ENCODE measurements at regions not wholly inside any gene's neighbourhood (a gene's known extent, or its start where the extent isn't known, plus 50 kb on each side); places are given as distances from the start of the nearest gene placed in this dataset.

GRCh38 chr12:116656306-116656705 is 81.6 kb downstream of the SPRING1 start:
- DNase-seq (ENCODE audit: low spot score) = no peak
- intact Hi-C loops (cut with DNase I) = no loop called here

DNA sequence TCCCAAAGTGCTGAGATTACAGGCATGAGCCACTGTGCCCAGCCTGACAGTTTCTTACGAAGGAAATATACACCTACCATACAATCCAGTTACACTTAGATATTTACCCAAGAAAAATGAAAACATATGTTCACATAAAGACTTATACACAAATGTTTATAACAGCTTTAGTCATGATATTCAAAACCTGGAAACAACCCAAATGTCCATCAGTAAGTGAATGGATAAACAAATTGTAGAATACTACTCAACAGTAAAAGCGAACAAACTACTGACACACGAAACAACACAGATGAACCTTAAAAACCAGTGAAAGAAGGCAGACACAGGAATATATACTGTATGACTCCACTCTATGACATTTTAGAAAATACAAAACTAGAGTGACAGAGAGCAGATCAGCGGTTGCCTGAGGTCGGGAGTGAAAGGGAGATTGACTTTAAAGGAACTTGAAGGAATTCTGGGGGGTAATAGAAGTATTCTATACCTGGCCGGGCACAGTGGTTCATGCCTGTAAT is 83.6 kb downstream of the SPRING1 start:
- DNase-seq (ENCODE audit: low spot score) = no peak
- intact Hi-C loops (cut with DNase I) = no loop called here

- DNase-seq (ENCODE audit: low spot score) = no peak
- intact Hi-C loops (cut with DNase I) = no loop called here
Observed at GRCh38 chr12:116651089-116651488, 86.8 kb downstream of the SPRING1 start.

- no peak for DNase-seq (ENCODE audit: low spot score)
- intact Hi-C loops (cut with DNase I) = no loop called here
Observed at GRCh38 chr12:116650585-116651087, 87.2 kb downstream of the SPRING1 start.

GRCh38 chr12:116650062-116650461 is 87.8 kb downstream of the SPRING1 start:
- no peak for DNase-seq (ENCODE audit: low spot score)
- intact Hi-C loops (cut with DNase I) = no loop called here

DNA sequence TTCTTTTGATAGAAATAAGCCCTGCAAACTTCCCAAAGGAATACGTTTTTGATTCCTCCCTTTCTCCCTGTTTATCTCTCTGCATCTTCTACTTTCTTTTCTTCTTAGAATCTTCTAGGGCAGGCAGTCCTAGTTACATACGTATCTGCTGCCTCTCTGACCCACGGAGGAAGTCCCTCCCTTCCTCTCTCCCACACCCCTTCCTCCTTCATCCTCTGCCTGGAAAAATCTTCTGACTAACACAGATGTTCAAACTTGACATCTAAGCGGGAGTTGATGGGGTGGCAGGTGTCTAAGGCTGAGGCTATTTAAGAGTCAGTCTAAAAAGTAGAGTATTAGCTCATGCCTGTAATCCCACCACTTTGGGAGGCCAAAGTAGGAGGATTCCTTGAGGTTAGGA is 88.6 kb downstream of the MAP1LC3B2 start:
- no peak for DNase-seq (ENCODE audit: low spot score)
- intact Hi-C loops (cut with DNase I) = no loop called here

- intact Hi-C loops (cut with DNase I) = no loop called here
- DNase-seq (ENCODE audit: low spot score) = no peak
Observed at GRCh38 chr12:116646901-116647300, 87.7 kb downstream of the MAP1LC3B2 start.

GRCh38 chr12:116644806-116645205 is 85.6 kb downstream of the MAP1LC3B2 start:
- intact Hi-C loops (cut with DNase I) = no loop called here
- DNase-seq (ENCODE audit: low spot score) = no peak

- intact Hi-C loops (cut with DNase I) = no loop called here
- DNase-seq (ENCODE audit: low spot score) = no peak
Observed at GRCh38 chr12:116642683-116643082, 83.5 kb downstream of the MAP1LC3B2 start.

- no peak for DNase-seq (ENCODE audit: low spot score)
- intact Hi-C loops (cut with DNase I) = no loop called here
Observed at GRCh38 chr12:116642106-116642505, 82.9 kb downstream of the MAP1LC3B2 start.

GRCh38 chr12:116640281-116640680 is 81.1 kb downstream of the MAP1LC3B2 start:
- intact Hi-C loops (cut with DNase I) = no loop called here

DNA sequence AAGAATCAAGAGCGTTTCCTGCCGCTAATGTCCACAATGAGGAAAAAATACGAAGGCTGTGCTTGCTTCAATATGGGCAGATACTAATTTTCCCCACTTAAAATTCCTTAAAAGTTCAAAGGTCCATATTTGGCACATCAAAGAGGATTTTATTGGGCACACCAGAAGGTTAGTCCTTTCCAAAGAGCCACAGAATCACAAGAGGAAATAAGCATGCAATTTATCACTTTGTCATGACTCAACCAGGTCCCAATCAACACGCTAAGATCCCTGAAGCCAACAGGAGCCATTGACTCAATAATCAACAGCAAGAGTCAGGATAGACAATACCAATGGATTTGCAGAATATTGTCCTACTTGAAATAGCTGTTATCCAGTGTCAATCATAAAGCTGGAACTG is 80.6 kb downstream of the MAP1LC3B2 start:
- DNase-seq (ENCODE audit: low spot score) = no peak
- intact Hi-C loops (cut with DNase I) = no loop called here

More at GRCh38 chr12:116640281-116640680, 81.1 kb downstream of the MAP1LC3B2 start:
- no peak for DNase-seq (ENCODE audit: low spot score)

- DNase-seq (ENCODE audit: low spot score) = no peak
- intact Hi-C loops (cut with DNase I) = no loop called here
Observed at GRCh38 chr12:116638376-116638775, 79.2 kb downstream of the MAP1LC3B2 start.

GRCh38 chr12:116637589-116638150 is 78.5 kb downstream of the MAP1LC3B2 start:
- DNase-seq (ENCODE audit: low spot score) = no peak
- intact Hi-C loops (cut with DNase I) = no loop called here

- DNase-seq (ENCODE audit: low spot score) = no peak
- intact Hi-C loops (cut with DNase I) = no loop called here
Observed at GRCh38 chr12:116636608-116637519, 77.7 kb downstream of the MAP1LC3B2 start.

DNA sequence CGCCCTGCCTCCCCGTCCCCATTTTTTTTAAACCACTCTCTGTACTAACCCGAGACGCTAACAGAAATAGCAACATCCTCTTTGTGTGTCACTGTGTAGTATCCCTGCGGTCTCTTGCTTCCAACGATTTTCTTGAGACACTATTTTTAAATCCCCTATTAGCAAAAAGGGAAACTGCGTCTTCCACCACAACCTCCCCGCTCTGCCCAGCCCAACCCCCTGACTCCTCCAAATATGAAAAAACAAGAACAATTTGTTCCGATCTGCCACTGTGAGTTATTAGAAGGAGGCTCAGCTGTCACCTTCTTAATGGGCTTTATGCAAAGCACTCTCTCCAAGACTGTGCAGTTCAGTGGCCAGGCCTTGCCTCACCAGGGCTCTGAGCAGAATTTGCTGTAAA is 76.3 kb downstream of the MAP1LC3B2 start:
- DNase-seq (ENCODE audit: low spot score) = no peak
- intact Hi-C loops (cut with DNase I) = no loop called here

DNA sequence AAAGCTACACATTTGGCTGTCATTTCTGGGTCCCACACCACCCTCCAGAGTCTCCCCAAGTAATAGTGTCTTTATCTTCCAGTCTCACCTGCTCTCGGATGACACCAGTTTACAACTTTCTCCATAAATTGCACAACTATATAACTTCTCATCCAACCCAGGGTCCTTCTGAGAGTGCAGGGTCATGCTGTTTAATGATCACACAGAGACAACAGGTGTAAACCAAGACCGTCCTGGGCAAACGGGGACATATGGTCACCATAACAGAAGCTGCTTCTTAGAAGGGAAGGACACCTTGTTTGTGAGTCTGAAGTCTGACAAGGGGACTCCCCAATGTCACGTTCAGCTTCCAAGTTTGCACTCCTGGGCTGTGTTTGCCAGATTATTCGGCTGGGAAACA is 74.3 kb downstream of the MAP1LC3B2 start:
- intact Hi-C loops (cut with DNase I) = no loop called here
- DNase-seq (ENCODE audit: low spot score) = no peak

GRCh38 chr12:116631619-116632018 is 72.4 kb downstream of the MAP1LC3B2 start:
- DNase-seq (ENCODE audit: low spot score) = no peak
- intact Hi-C loops (cut with DNase I) = no loop called here

- intact Hi-C loops (cut with DNase I) = no loop called here
- no peak for DNase-seq (ENCODE audit: low spot score)
Observed at GRCh38 chr12:116630762-116631161, 71.6 kb downstream of the MAP1LC3B2 start.

GRCh38 chr12:116629480-116629879 is 70.3 kb downstream of the MAP1LC3B2 start:
- intact Hi-C loops (cut with DNase I) = no loop called here
- DNase-seq (ENCODE audit: low spot score) = no peak

DNA sequence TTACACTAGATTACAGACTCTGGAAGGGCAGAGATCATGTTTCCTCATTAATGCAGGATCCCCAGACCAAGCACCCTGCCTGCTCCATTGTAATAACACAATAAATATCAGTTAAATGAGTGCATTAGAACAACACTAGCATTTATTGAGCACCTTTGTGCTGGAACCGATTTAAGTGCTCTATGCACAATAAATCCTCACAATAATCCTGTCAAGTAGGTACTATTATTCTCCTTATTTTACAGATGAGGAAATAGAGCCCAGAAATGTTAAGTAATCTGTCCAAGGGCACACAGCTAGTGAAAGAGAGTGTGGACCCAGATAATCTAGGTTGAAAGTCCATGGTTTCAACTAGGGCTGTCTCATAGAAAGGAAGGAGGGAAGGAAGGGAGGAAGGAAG is 69.8 kb downstream of the MAP1LC3B2 start:
- DNase-seq (ENCODE audit: low spot score) = no peak
- intact Hi-C loops (cut with DNase I) = no loop called here
